Thymus (tissue), 11 donors: ENCODE measurements at regions not wholly inside any gene's neighbourhood (a gene's known extent, or its start where the extent isn't known, plus 50 kb on each side); places are given as distances from the start of the nearest gene placed in this dataset.

ENCODE experiments used
- DNase-seq, 9 donors: peaks; one replicate each; pipeline ENCODE4 v3.0.0-alpha.2; 2013; ENCODE audit warnings: low spot score in 9 of 9, low read depth in 6 of 9, missing footprints in 1 of 9
- H3K27ac ChIP-seq, 2 donors: one replicate each; pipeline ENCODE4 v1.5.1; 2013; ENCODE audit warnings: control low read depth in 1 of 2, low read depth in 1 of 2, low read length in 1 of 2, mild to moderate bottlenecking in 1 of 2, moderate library complexity in 1 of 2
- H3K27me3 ChIP-seq, 2 donors: one replicate each; pipeline ENCODE4 v1.5.1; 2013; ENCODE audit warnings: low read length in 1 of 2; ENCODE audit not compliant: control insufficient read depth in 2 of 2, insufficient read depth in 1 of 2
- H3K36me3 ChIP-seq, 2 donors: one replicate each; pipeline ENCODE4 v1.5.1; 2013; ENCODE audit warnings: low read length in 1 of 2, mild to moderate bottlenecking in 1 of 2, moderate library complexity in 1 of 2; ENCODE audit not compliant: control insufficient read depth in 2 of 2, insufficient read depth in 2 of 2
- H3K4me1 ChIP-seq, 2 donors: one replicate each; pipeline ENCODE4 v1.5.1; 2013; ENCODE audit warnings: low read length in 2 of 2; ENCODE audit not compliant: control insufficient read depth in 2 of 2, insufficient read depth in 2 of 2
- H3K4me3 ChIP-seq, 2 donors: one replicate each; pipeline ENCODE4 v1.5.1; 2013; ENCODE audit warnings: low read length in 2 of 2, control low read depth in 1 of 2, mild to moderate bottlenecking in 1 of 2
- H3K9me3 ChIP-seq, 2 donors: one replicate each; pipeline ENCODE4 v1.5.1; 2013; ENCODE audit warnings: low read length in 1 of 2, mild to moderate bottlenecking in 1 of 2; ENCODE audit not compliant: control insufficient read depth in 2 of 2, insufficient read depth in 1 of 2
- WGBS: extraction: QIAGEN DNeasy Blood & Tissue Kit; methylation state at CpG from one replicate; pipeline ENCODE4 v1.1.7; 2013; 5-methylcytosine and 5-hydroxymethylcytosine counted together
- donor health status: healthy.

DNA sequence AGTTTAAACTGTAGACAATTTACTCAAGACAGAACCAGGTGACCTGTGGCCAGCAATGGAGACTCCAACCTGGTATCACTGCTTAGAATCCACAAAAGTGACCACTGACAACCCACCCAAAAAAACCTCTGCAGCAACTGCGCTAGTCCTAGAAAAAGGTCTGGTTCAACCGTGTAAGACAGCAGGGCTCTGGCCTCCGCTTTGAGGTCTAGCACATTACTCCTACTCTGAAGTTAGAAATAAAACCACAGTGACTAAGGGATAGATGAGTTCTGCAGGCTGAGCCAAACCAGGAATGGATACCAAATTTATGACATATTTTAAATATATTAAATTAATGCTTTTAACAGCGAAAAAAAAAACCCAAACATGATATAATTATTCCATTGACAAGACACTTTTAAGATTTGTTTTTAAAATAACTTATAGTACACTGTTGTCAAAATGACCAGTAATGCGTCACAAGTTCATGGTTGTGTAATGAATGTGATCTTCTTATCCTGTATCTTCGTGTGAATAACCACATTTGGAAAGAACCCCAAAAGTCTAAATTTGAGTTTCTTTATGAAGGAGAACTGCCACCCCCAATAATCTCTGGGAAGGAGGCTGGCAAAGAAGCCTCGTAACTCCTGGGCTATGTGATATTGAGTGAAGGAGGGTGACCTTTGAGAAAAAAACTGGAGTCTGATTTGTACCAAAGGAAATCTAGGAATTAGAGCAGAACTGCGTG lies 101.9 kb upstream of the SLC44A1 start:
- no peak overlapping the region for H3K4me3 ChIP-seq
- no peaks in the 10 kb centered on the region for H3K36me3 ChIP-seq
- no peaks in the 10 kb centered on the region for H3K27me3 ChIP-seq
- H3K9me3 ChIP-seq, result peaks cover 0 to 3% of the 10 kb centered on the region in 2 donors
- H3K27ac ChIP-seq, result no peak overlapping the region
- H3K4me1 ChIP-seq, result peaks cover 14 to 53% of the 10 kb centered on the region in 2 donors
- WGBS, result 67% methylated on average over 8 of the region's 8 CpGs
- no peak for DNase-seq

DNA sequence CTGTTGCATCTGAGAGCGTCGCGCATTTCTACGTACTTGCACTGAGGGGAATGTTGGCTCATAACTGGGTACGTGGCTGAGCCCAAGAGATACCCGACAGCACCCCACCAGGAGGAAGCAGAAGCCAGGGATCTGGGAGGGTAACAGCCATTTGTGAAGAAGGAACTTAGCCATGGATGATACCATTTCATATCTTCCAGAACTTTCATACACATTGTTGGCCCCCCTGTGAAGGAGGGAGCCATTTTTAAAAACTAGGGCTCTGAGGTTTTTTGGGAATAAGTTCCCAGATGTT lies 101.4 kb upstream of the SLC44A1 start:
- Histone ChIP-seq H3K27me3 (no peaks in the 10 kb centered on the region), H3K27ac (no peak overlapping the region), H3K36me3 (no peaks in the 10 kb centered on the region), H3K4me3 (no peak overlapping the region), H3K4me1 (peaks cover 14 to 51% of the 10 kb centered on the region in 2 donors), H3K9me3 (peaks cover 0 to 3% of the 10 kb centered on the region in 2 donors)
- DNase-seq, result no peak
- 98% methylated on average over 6 of the region's 6 CpGs for WGBS

DNA sequence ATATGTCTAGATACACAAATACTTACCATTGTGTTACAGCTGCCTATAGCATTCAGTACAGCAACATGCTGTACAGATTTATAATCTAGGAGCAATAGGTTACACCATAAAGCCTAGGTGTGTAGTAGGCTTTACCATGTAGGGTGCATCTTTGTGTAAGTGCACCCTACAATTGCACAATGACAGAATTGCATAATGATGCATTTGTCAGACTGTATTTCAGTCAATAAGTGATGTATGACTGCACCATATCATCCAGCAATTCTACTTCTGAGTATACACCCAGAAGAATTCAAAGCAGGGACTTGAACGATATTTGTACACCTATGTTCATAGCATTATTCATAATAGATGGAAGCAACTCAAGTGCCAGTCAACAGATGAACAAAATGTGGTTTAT lies 100.4 kb upstream of the SLC44A1 start:
- WGBS, result 98% methylated on average over 1 of the region's 1 CpG

DNA sequence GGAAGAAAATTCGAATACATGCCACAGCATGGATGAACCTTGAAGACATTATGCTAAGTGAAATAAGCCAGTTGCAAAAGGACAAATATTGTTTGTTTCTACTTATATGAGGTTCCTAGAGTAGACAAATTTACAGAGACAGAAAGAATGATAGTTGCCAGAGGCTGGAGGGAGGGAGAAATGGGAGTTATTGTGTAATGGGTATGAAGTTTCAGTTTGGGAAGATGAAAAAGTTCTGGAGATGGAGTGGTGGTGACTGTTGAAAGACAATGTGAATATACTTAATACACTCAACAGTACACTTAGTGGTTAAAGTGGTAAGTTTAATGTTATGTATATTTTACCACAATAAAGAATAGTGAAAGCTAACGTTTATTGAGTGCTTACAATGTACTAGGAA lies 99.6 kb upstream of the SLC44A1 start:
- peaks cover 0 to 3% of the 10 kb centered on the region in 2 donors for H3K9me3 ChIP-seq
- 49% methylated on average over 2 of the region's 2 CpGs for WGBS
- no peaks in the 10 kb centered on the region for H3K36me3 ChIP-seq
- peaks cover 6 to 38% of the 10 kb centered on the region in 2 donors for H3K4me1 ChIP-seq
- no peak for DNase-seq
- H3K27ac ChIP-seq, result no peak overlapping the region
- no peak overlapping the region for H3K4me3 ChIP-seq
- no peaks in the 10 kb centered on the region for H3K27me3 ChIP-seq

More for the DNA sequence above, 100.4 kb upstream of the SLC44A1 start:
- peaks cover 0 to 3% of the 10 kb centered on the region in 2 donors for H3K9me3 ChIP-seq
- H3K27me3 ChIP-seq, result no peaks in the 10 kb centered on the region
- no peak overlapping the region for H3K27ac ChIP-seq
- H3K4me1 ChIP-seq, result peaks cover 6 to 41% of the 10 kb centered on the region in 2 donors
- no peak for DNase-seq
- no peaks in the 10 kb centered on the region for H3K36me3 ChIP-seq
- no peak overlapping the region for H3K4me3 ChIP-seq

DNA sequence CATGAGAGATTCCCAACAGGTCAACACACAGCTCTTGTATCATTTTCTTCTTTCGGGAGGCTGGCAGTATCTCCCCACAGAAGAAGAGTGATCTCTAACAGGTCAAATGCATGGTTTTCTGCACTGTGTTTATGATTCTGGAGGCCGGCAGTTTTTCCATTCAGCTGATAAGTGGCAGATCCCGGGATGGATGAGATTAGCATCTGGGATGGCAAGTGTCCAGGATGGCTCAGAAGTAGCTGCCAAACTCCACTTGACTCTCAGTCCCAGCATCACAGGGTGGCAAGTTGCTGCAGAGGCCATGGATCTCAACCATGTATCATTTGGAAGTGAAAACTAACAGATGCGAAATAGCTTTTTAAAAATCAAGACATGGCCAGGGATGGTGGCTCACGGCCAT lies 97.8 kb upstream of the SLC44A1 start:
- Histone ChIP-seq H3K4me3 (no peak overlapping the region), H3K27me3 (no peaks in the 10 kb centered on the region), H3K4me1 (peaks cover 0 to 20% of the 10 kb centered on the region in 2 donors), H3K27ac (no peak overlapping the region), H3K36me3 (no peaks in the 10 kb centered on the region), H3K9me3 (peaks cover 0 to 3% of the 10 kb centered on the region in 2 donors)
- DNase-seq, result no peak
- 94% methylated on average over 5 of the region's 5 CpGs for WGBS

DNA sequence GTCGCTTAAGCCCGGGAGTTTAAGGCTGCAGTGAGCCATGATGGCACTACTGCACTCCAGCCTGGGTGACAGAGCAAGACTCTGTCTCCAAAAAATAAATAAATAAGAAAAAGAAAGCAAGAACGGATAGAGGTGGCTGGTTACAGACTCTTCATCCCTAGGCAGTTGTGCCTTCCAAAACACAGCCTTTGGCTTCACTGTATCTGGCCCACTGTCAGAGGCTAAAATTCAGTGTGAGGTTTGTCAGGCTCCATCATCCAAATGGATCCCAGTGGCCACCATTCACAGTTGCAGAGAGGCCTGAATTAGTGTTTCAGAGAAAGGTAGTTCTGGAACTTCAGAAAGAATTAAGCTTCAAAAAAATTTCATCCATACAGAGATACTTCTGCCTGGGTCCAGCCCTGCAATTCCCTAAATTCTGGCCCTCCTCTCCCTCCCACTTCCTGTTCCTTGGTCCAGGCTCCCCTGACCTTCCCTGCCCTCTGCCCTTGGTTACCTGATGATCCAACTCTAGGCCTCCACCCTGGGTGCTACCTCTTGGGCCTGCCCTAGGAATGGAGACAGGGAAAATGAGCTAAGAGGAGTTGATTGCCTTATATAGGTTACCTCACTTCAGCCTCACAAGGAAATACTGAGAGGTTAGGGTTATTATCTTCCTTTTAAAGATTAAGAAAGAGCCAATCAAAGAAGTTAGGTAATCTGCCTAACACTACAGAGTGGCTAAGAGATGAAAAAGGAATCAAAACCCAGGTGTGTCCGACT lies 97.2 kb upstream of the SLC44A1 start:
- Histone ChIP-seq H3K27ac (no peak overlapping the region), H3K4me3 (no peak overlapping the region), H3K4me1 (peaks cover 0 to 13% of the 10 kb centered on the region in 2 donors), H3K36me3 (no peaks in the 10 kb centered on the region), H3K9me3 (peaks cover 0 to 3% of the 10 kb centered on the region in 2 donors), H3K27me3 (no peaks in the 10 kb centered on the region)
- 96% methylated on average over 4 of the region's 4 CpGs for whole genome bisulfite sequencing
- DNase-seq, result no peak

DNA sequence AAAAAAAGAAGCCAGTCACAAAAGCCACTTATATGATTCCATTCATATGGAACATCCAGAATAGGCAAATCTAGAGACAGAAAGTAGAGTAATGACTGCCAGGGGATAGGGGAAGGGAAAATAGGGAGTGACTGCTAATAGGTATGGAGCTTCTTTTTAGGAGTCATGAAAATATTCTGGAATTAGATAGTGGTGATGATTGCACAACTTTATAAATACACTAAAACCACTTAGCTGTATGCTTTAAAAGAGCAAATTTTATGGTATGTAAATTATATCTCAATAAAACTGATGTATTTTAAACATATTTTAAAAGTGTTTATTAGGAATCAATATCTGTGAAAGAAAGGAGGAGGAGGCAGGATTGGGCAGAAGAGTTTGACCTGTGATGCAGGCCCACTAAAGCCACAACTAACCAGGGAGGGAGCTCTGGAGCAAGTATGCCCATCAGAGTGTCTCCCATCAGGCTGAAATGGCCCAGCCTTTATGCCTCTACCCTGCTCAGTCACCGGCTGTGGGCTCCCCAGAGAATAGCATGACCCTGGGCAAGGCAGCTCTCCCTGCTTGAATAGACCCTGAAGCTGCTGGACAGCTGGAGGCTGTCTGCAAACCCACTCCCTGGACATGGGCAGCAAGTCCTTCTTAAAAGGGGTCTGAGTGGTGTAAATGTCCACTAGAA lies 96.0 kb upstream of the SLC44A1 start:
- H3K27ac ChIP-seq, result no peak overlapping the region
- peaks cover 0 to 10% of the 10 kb centered on the region in 2 donors for H3K4me1 ChIP-seq
- peaks cover 0 to 2% of the 10 kb centered on the region in 2 donors for H3K9me3 ChIP-seq
- WGBS, result 94% methylated on average over 1 of the region's 1 CpG
- no peaks in the 10 kb centered on the region for H3K36me3 ChIP-seq
- H3K4me3 ChIP-seq, result no peak overlapping the region
- DNase-seq, result no peak
- no peaks in the 10 kb centered on the region for H3K27me3 ChIP-seq

DNA sequence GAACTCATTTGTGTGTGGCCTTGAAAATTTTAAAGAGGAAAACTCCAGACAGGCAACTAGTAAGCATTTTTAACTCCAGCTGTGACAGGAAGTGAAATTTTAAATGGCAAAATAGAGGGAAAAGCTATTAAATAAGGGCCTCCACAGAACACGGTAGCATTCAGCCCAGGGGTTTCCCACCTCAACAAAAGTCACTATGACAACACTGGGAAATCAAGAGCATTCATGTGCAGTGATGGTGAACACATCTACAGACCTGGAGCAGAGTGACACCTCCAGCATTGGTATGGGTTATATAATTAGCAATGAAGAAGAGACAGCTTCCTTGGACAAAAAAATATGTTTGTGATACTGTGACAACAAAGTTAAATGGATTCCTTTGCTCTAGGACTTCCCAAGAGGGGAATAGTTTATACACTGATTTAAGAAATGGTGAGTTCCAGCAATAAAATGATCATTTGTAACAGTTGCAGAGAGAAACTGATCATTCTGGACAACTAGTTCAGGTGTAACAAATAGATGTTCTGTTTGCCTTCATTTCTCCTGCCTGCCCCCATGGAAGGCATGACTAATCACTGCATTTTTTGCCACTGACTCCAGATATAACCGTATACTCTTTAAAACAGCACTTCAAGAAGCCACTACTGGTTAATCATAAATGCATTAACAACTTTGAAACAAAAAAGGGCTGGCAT lies 93.3 kb upstream of the SLC44A1 start:
- peaks cover 3 to 15% of the 10 kb centered on the region in 2 donors for H3K4me1 ChIP-seq
- no peak overlapping the region for H3K27ac ChIP-seq
- H3K36me3 ChIP-seq, result no peaks in the 10 kb centered on the region
- 53% methylated on average over 2 of the region's 2 CpGs for WGBS
- H3K27me3 ChIP-seq, result no peaks in the 10 kb centered on the region
- no peak overlapping the region for H3K4me3 ChIP-seq
- H3K9me3 ChIP-seq, result no peaks in the 10 kb centered on the region
- DNase-seq, result no peak

DNA sequence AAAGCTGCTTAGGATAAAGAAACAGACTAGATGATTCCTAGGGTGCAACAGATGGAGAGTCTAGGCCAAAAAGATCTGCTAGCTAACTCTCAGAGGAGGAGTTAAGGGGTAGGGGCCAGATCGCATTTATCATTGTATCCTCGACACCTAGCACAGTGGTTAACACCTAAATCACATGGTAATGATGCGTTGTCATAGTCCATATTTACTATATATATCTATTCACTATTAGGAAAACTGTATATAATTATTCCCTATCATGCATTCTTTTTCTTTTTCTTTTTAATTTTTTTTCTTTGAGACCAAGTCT lies 92.8 kb upstream of the SLC44A1 start:
- no peaks in the 10 kb centered on the region for H3K36me3 ChIP-seq
- WGBS, result 98% methylated on average over 3 of the region's 3 CpGs
- H3K9me3 ChIP-seq, result no peaks in the 10 kb centered on the region
- DNase-seq, result no peak
- no peak overlapping the region for H3K27ac ChIP-seq
- H3K27me3 ChIP-seq, result no peaks in the 10 kb centered on the region
- H3K4me3 ChIP-seq, result no peak overlapping the region
- H3K4me1 ChIP-seq, result peaks cover 3 to 15% of the 10 kb centered on the region in 2 donors
